Astrocyte of the spinal cord (primary cell): ENCODE measurements at regions not wholly inside any gene's neighbourhood (a gene's known extent, or its start where the extent isn't known, plus 50 kb on each side); places are given as distances from the start of the nearest gene placed in this dataset.
A peak's percentile ranks its signal among the peaks of the same experiment; 100 is the strongest.
"Not testable (repeated sequence)": the region's sequence is repeated elsewhere in the genome, so short reads cannot be mapped to it uniquely, and the experiment has no call there.

ENCODE experiments used
- DNase-seq: peaks from one replicate; pipeline ENCODE4 v3.0.0; 2011; ENCODE audit warnings: low read depth, low spot score
- H3K4me3 ChIP-seq: 2 replicates; pipeline ENCODE4 v1.5.1; 2011; ENCODE audit warnings: low read depth, mild to moderate bottlenecking, low read length, moderate library complexity
- in situ Hi-C: cut with HindIII; loops from 2 replicates; pipeline ENCODE4 v1.10.0; 2017; ENCODE audit warnings: low sequenced_read_pairs
- TF ChIP-seq, protein P1 (sequence below): IDR thresholded peaks from 2 replicates; pipeline ENCODE4 v1.5.1; 2012; ENCODE audit warnings: low read depth, mild to moderate bottlenecking, low read length, inconsistent platforms

DNA sequence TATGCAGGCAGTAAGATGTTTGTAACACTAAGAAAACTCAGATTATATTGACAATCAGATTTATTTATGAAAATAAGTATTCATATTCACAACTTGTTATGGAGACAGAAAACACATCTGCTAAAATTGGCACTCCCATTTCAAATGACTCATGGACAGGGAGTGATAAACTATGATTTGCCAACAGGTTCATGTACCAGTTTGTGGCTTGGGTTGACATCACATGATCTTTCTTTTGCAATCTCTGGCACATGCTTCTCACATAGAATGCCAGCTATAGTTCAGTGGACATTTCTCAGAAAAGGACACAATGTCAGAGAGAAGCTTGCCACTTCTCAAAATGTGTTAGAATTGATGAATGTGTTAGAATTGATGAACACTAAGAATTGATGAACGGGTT lies 663.2 kb upstream of the ANKRD30A start:
- TF ChIP-seq, protein P1, sequence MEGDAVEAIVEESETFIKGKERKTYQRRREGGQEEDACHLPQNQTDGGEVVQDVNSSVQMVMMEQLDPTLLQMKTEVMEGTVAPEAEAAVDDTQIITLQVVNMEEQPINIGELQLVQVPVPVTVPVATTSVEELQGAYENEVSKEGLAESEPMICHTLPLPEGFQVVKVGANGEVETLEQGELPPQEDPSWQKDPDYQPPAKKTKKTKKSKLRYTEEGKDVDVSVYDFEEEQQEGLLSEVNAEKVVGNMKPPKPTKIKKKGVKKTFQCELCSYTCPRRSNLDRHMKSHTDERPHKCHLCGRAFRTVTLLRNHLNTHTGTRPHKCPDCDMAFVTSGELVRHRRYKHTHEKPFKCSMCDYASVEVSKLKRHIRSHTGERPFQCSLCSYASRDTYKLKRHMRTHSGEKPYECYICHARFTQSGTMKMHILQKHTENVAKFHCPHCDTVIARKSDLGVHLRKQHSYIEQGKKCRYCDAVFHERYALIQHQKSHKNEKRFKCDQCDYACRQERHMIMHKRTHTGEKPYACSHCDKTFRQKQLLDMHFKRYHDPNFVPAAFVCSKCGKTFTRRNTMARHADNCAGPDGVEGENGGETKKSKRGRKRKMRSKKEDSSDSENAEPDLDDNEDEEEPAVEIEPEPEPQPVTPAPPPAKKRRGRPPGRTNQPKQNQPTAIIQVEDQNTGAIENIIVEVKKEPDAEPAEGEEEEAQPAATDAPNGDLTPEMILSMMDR = no peak
- H3K4me3 ChIP-seq = no peak overlapping the region
- no peak for DNase-seq
- in situ Hi-C loops = no loop called here

GRCh38 chr10:36458437-36458836 lies 667.0 kb upstream of the ANKRD30A start:
- H3K4me3 ChIP-seq, in situ Hi-C loops, DNase-seq: not testable (repeated sequence)

GRCh38 chr10:36457751-36458150 lies 667.6 kb upstream of the ANKRD30A start:
- H3K4me3 ChIP-seq = no peak overlapping the region
- TF ChIP-seq, protein P1 = no peak
- in situ Hi-C loops = no loop called here
- no peak for DNase-seq

DNA sequence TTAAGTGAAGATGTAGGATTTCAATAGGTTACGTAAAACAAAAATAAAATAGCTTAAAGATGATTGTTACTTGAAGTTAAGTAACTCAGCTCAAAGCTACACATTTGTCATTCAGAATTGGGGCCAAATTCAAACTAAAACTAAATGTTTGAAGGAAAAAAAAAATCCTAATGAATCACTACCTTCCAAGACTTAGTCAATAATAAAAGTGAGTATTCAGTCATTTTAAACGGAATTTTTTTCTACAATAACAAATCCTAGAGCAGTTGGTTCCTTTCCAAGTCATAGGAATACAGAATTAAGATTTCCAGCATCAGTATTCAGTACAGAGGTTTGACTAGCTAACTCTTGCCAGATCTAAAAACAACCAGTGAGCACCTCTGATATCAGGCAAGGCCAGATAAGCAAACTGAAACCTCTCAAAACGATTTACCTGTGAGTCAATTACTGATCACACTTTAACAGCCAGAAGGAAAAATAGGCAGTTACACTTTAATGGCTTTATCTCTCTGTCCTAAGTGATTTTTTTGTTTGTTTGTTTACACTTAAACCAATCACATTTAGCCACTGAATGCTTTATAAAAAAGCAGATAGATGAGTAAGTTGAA lies 669.8 kb upstream of the ANKRD30A start:
- TF ChIP-seq, protein P1 = no peak
- no peak overlapping the region for H3K4me3 ChIP-seq
- in situ Hi-C loops = no loop called here
- DNase-seq = no peak

DNA sequence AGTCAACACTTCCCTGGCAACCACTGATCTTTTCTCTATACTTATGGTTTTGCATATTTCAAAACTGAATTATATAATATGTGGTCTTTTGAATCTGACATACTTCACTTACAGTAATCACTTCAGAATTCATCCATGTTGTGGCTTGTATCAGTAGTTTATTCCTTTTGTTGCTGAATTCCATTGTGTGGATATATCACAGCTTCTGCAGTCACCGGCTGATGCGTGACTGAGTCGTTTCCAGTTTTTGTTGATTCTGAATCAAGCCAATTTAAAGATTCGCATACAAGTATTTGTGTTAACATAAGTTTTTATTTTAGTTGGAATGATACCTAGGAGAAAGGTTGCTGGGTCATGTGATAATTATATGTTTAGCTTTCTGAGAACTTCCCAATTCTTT lies 672.5 kb upstream of the ANKRD30A start:
- DNase-seq = no peak
- H3K4me3 ChIP-seq = no peak overlapping the region
- TF ChIP-seq, protein P1 = no peak
- in situ Hi-C loops = no loop called here

DNA sequence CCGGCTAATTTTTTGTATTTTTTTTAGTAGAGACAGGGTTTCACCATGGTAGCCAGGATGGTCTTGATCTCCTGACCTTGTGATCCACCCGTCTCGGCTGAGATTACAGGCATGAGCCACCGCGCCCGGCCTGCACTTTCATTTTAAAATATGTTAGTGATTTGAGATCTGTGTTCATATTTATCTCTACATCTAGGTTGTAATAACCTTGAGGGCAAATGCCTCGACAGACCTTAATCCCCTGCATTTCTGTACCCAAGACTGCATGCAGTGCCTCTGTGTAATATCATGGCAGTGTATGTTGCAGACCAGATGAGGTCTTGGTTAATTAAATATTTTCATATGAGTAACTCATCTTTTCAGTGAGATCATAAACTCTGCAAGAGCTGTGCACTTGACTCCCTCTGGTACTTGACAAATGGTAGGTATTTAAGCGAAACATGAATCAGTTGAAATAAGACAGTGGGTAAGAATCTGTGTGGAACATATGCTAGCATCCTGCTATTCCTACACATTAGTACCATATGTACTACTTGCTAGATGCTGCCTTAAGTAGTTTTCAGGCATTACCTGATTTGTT lies 673.9 kb upstream of the ANKRD30A start:
- no peak for DNase-seq
- TF ChIP-seq, protein P1 = no peak
- H3K4me3 ChIP-seq = no peak overlapping the region
- in situ Hi-C loops = no loop called here

DNA sequence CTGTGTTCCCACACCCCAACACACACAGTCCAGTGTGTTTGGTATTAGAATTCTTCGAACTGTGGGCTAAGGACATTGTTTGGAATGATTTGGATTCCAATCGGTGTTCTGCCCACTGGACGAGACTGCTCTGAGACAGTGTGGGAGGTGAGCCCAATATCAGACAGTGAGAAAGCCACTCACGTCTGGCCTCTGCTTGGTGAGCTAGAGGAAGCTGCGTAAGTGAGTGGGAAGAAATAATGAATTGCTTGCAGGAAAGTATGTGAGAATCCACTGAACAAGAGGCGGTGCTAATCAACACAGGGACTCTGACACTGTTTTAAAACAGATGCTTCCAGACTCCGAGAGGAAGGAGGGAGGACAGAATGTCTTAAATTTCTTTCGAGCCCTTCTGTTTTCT lies 675.0 kb upstream of the ANKRD30A start:
- no peak overlapping the region for H3K4me3 ChIP-seq
- TF ChIP-seq, protein P1 = no peak
- in situ Hi-C loops = no loop called here
- DNase-seq = peak; percentile 37
